T-helper 2 cell treated with Interferon-gamma antibody and Interleukin-4, amounts not matched to agents 100 ng/mL and 5 ng/mL, for 36 hours (primary cell): ENCODE measurements at regions not wholly inside any gene's neighbourhood (a gene's known extent, or its start where the extent isn't known, plus 50 kb on each side); places are given as distances from the start of the nearest gene placed in this dataset.
"Not testable (repeated sequence)": the region's sequence is repeated elsewhere in the genome, so short reads cannot be mapped to it uniquely, and the experiment has no call there.

ENCODE experiments used
- intact Hi-C: fragments of 100-400 bp; cut with micrococcal nuclease; formaldehyde crosslinking; loops from one replicate; pipeline ENCODE4 v1.15.1; 2023

DNA sequence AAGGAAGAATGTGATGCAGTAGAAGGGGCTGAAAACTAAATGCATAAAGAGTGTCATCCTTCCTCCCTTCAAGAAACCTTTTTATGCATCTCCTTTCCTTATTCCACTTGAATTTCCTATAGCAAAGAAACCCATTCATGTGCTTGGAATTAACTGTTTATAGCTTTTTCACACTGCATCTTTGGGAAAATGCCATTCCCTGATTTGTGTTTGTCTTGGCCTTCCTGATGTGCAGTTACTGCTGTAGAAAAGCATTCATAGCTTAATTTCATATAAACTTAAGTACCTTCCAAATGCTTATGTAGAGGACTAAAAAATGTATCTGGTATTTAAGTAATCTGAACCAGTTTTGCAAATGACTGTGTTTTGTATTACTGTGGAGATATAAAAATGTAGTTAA is 61.8 kb downstream of the SDR9C7 start:
- intact Hi-C loops: no loop called here

DNA sequence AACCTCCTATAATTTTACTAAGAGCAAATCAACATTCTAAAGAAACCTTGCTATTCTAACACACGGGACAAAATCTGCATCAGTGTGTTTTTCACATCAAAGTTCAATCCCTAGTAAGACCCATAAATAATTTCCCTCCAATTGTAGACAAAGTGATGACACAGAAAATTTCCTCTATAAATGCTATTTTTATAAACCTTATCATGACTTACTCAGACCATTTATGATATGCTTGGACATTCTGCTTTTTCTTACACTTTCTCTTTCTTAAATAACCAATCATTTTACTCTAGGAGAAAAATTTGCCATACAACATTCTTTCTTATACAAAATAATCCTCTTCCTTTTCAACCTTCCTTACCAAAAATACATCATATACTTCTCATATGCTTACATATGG is 67.0 kb downstream of the SDR9C7 start:
- intact Hi-C loops: no loop called here

DNA sequence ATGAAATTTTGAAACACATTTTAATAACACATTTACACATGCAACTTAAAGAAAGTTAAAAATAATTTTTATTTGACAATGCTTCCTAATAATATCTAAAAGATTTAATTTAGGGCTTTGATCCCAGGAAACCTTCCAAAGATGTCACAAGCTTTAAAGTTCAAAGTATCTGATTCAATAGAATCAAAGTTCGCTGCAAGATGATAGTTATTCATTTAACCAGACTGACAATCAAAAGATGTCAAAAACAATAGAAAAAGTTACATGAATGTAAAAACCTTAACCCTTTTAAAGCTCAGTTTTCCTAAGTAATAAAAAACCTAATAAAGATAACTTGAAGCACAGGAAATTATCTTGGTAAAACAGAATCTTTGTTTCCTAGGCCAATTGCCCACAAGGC is 67.7 kb downstream of the SDR9C7 start:
- intact Hi-C loops: no loop called here

DNA sequence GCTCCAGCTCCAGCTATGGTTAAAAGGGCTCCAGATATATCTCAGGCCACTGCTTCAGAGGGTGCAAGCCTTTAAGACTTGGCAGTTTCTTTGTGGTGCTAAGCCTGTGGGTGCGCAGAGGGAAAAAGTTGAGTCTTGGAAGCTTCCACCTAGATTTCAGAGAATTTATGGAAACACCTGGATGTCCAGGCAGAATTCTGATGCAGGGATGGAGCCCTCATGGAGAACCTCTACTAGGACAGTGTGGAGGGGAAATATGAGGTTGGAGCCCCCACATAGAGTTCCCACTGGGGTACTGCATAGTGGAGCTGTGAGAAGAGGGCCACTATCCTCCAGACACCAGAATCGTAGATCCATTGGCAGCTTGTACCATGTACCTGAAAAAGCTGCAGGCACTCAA is 69.9 kb downstream of the SDR9C7 start:
- intact Hi-C loops: no loop called here

DNA sequence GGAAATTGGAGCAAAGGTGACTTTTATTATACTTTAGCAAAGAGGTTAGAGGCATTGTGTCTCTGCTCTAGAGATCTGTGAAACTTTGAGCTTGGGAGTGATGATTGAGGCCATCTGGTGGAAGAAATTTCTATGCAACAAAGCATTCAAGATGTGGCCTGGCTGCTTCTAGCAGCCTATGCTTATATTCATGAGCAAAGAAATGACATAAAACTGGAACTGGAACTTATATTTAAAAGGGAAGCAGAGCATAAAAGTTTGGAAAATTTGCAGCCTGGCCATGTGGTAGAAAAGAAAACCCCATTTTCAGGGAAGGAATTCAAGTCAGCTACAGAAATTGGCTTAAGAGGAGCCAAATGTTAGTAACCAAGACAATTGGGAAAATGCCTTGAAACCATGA is 70.4 kb downstream of the SDR9C7 start:
- intact Hi-C loops: no loop called here

DNA sequence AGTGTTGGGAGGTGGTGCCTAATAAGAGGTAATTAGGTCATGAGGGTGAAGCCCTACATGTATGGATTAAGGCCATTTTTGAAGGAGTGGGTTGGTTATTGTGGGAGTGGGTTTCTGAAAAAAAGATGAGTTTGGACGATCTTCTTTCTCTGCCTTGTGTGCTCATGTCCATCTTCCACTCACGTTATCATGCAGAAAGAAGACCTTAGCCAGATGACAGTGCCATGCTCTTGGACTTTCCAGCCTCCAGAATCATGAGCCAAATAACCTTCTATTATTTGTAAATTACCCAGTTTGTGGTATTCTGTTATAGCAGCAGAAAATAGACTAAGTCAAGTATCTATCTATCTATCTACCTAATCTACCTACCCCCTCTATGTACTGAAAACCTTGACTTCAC is 71.9 kb downstream of the SDR9C7 start:
- intact Hi-C loops: no loop called here

DNA sequence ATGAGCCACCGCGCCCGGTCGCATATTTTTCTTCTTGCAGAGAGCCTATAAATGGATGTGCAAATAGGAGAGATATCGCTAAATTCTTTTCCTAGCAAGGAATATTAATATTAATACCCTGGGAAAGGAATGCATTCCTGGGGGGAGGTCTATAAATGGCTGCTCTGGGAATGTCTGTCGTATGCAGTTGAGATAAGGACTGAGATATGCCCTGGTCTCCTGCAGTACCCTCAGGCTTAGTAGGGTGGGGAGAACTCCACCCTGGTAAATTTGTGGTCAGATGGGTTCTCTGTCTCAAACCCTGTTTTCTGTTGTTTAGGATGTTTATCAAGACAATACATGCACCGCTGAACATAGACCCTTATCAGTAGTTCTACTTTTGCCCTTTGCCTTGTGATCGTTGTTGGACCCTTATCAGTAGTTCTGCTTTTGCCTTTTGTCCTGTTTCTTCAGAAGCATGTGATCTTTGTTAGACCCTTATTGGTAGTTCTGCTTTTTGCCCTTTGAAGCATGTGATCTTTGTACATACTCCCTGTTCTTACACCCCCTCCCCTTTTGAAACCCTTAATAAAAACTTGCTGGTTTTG is 80.7 kb downstream of the SDR9C7 start:
- intact Hi-C loops: not testable (repeated sequence)

DNA sequence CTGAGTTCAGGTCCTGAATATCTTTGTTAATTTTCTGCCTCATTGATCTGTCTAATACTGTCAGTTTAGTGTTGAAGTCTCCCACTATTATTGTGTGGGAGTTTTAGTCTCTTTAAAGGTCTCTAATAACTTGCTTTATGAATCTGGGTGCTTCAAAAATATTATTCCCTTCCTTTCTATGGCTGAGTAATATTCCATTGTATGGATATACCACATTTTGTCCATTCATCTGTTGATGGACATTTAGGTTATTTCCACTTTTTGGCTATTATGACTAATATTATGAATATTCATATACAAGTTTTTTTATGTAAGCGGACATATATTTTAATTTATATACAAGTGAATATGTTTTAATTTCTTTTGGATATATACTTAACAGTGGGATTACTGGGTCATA is 82.7 kb downstream of the SDR9C7 start:
- intact Hi-C loops: no loop called here

DNA sequence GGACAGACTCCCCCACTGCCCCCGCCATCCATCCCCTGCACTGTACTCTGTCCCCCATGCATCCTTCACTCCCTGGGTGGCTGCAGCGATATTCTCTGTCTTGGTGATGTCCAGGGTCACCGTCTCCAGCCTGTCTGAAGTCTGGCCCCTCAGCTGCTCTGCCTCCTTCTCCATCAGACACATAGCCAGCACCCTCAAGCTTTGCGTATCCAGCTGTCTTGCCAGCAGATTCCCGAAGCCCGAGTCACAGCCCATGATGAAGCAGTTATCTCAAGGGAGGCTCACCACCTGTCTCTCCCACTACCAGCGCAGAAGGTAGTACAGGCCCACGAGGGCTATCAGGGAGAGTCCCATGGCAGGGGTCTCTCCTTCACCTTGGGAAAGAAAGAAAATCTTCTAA is 77.8 kb downstream of the HSD17B6 start:
- intact Hi-C loops: no loop called here

DNA sequence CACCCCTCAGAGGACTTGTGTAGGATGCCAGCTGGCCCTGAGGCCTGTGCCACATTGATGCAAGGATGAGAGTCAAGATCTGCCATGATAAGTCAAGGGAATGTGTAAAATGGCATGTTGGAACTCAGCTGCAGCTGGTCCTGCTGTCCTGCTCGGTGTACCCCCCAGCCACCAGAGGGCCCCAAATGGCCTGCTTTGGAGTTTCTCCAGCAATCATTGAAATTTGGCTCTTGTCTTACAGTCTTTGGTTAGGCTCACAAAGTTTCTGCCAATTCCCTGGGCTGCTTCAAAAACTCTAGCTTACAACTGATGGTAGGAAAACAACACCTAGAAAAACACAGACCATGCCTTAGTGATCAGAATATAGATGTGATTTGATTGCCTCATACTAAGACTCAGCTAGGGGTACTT is 76.8 kb downstream of the HSD17B6 start:
- intact Hi-C loops: loop anchor here (5.0 kb wide), 1 partner anchor 147 kb away; no protein-coding TSS in a partner anchor

DNA sequence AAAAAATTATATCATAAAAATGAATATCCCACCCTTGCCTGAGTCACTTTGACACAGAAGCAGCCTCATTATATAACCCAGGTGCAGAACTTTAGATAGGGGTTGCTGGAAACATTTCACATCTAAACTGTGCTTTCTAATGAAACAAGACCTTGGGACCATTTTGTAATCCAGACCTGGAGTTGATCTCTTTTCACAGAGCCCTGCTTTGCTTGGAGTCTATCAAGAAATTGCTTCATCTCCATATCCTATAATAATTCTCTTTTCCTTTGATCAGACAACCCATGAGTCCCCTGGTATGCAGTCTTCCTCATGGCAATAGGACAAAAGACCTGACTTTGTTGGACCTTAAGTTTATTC is 76.3 kb downstream of the HSD17B6 start:
- intact Hi-C loops: loop anchor here (5.0 kb wide), 1 partner anchor 148 kb away; no protein-coding TSS in a partner anchor

DNA sequence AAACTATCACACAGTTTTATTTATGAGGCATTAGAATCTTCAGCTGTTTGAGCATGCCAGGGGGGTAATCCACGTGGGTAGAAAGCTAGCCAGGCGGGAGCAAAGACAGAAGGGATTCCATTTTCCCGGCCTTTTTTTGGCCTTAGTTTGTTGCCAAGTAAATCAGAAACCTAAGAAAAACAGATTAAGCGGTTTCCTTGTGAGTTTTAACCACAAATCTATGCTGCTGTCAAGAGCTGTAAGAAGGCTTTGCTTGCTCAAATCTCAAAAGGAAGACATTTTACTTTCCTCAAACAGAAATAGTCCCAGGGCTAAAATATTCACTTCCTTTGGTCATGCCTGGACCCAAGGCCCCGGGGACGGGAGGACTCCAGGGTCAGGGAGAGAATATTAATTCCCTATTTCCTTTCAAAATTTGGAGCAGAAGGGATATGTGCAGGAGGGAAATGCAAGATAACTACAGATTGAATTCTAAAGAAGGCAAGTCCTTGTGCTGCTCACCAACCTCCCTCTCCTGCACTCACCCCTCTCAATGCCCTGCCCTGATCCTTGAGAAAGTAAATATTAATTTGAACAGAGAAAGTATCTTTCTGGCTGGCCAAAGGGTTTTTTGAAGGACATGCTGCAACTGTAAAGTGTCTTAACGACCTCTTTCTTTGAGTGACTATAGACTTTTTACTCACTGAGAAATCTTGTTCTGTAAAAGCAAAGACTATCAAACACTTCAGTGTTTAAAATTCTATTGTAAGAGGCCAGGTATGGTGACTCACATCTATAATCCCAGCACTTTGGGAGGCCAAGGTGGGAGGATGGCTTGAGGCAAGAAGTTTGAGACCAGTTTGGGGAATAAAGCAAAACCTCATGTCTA is 75.7 kb downstream of the HSD17B6 start:
- intact Hi-C loops: loop anchor here (5.0 kb wide), 1 partner anchor 148 kb away; no protein-coding TSS in a partner anchor
